Left lung (tissue), 4 donors: ENCODE measurements at regions not wholly inside any gene's neighbourhood (a gene's known extent, or its start where the extent isn't known, plus 50 kb on each side); places are given as distances from the start of the nearest gene placed in this dataset.

Experiments
- ATAC-seq: fragments of 200-7000 bp; cut with Tn5 transposase; one replicate; pipeline ENCODE4 v1.9.1; 2020; ENCODE audit warnings: moderate library complexity
- DNase-seq, 4 donors: peaks; one replicate each; pipeline ENCODE4 v3.0.0-alpha.2; 2013 to 2020
- H3K27ac ChIP-seq, 2 donors: fragments of 200-600 bp; sonication (generic) in 1 of 2; one replicate each; pipeline versions ENCODE4 v1.5.0 to v1.8.0; 2020 to 2021
- H3K27me3 ChIP-seq, 2 donors: fragments of 200-600 bp; sonication (generic) in 1 of 2; one replicate each; pipeline versions ENCODE4 v1.5.0 to v1.8.0; 2020 to 2021
- H3K36me3 ChIP-seq, 2 donors: fragments of 200-600 bp; sonication (generic) in 1 of 2; one replicate each; pipeline versions ENCODE4 v1.5.0 to v1.8.0; 2020 to 2021
- H3K4me1 ChIP-seq, 2 donors: fragments of 200-600 bp; one replicate each; pipeline ENCODE4 v1.8.0; 2021
- H3K4me3 ChIP-seq, 2 donors: fragments of 200-600 bp; sonication (generic) in 1 of 2; one replicate each; pipeline versions ENCODE4 v1.5.0 to v1.8.0; 2020 to 2021; ENCODE audit warnings: mild to moderate bottlenecking in 1 of 2
- H3K9me3 ChIP-seq, 2 donors: fragments of 200-600 bp; sonication (generic) in 1 of 2; one replicate each; pipeline versions ENCODE4 v1.5.0 to v1.8.0; 2020 to 2021
- intact Hi-C, 2 donors: fragments of 100-400 bp; cut with DNase I; formaldehyde crosslinking; loops; one replicate each; pipeline versions ENCODE4 v1.11.2 to v1.14.2; 2022
- TF ChIP-seq, protein P1 (sequence below), 2 donors: fragments of 200-600 bp; sonication (generic) in 1 of 2; IDR thresholded peaks; one replicate each; pipeline versions ENCODE4 v1.5.0 to v1.8.0; 2021; ENCODE audit warnings: antibody characterized with exemption in 2 of 2
- donor health status: DM: no; HTN: yes; CAD: no.
- donor health status: DM: no; HTN: no; CAD: no.

- DNase-seq (no peak), ATAC-seq (no peak)
- H3K4me1 ChIP-seq = no peaks in the 10 kb centered on the region
- intact Hi-C loops = no loop called here
- H3K36me3 ChIP-seq = no peaks in the 10 kb centered on the region
- H3K9me3 ChIP-seq = no peaks in the 10 kb centered on the region
- no peak overlapping the region for H3K4me3 ChIP-seq
- TF ChIP-seq, protein P1, sequence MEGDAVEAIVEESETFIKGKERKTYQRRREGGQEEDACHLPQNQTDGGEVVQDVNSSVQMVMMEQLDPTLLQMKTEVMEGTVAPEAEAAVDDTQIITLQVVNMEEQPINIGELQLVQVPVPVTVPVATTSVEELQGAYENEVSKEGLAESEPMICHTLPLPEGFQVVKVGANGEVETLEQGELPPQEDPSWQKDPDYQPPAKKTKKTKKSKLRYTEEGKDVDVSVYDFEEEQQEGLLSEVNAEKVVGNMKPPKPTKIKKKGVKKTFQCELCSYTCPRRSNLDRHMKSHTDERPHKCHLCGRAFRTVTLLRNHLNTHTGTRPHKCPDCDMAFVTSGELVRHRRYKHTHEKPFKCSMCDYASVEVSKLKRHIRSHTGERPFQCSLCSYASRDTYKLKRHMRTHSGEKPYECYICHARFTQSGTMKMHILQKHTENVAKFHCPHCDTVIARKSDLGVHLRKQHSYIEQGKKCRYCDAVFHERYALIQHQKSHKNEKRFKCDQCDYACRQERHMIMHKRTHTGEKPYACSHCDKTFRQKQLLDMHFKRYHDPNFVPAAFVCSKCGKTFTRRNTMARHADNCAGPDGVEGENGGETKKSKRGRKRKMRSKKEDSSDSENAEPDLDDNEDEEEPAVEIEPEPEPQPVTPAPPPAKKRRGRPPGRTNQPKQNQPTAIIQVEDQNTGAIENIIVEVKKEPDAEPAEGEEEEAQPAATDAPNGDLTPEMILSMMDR (IDR thresholded peaks at IDR 0.05) = no peak
- no peak overlapping the region for H3K27ac ChIP-seq
- no peaks in the 10 kb centered on the region for H3K27me3 ChIP-seq
Measured at GRCh38 chrX:124242131-124242530, 90.3 kb upstream of the TEX13D start.

DNA sequence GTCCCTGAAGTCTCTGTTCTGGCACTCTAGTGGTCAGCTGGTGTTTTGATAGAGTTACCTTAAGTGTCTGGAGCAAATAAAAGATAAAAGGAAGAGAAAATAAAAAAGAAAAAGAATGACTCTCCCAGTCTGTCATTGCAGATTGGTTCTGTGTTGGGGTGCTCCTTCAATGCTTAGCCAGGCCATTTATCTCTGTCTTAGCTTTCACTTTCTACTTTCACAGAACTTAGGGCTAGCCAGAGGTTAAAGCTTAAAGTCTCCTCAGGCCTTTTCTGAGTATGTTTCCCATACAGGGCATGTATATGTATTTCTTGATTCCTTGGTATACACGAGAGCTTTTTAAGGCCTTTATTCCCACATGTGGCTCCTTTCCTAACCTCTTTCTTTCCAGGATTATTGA, 83.1 kb upstream of the TEX13D start:
- Histone ChIP-seq H3K4me1 (no peaks in the 10 kb centered on the region), H3K9me3 (no peaks in the 10 kb centered on the region), H3K4me3 (no peak overlapping the region), H3K27ac (no peak overlapping the region), H3K36me3 (no peaks in the 10 kb centered on the region), H3K27me3 (no peaks in the 10 kb centered on the region)
- TF ChIP-seq, protein P1 (IDR thresholded peaks at IDR 0.05) = no peak
- intact Hi-C loops = no loop called here
- ATAC-seq = no peak
- no peak for DNase-seq

DNA sequence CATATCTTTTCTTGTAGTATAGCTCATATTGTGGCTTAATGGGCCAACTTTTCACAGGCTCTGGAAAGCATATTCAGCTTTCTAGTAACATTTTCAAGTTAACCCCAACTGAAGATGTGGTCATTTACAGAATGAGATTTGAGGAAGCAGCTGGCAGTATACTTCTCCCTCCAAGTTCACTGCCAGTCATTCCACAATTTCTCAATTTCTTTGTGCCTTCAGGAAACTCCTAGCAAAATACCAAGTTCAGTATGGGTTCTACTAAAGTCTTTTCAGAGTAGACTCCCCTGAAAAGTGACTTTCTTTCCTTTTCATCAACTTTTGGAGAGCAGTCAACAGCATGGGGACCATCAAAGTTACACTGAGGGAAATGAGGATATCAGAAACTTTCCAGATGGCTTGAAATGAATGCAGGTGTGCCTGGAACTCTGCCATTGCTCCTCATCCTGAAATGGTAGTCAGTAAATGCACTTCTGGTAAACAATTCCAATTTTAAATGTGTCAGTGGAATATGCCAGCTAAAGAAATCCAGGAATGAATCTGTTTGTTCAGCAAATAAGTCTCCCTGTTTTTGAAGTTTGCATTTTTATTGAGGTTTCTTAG, 81.5 kb upstream of the TEX13D start:
- no peak overlapping the region for H3K4me3 ChIP-seq
- ATAC-seq (no peak), DNase-seq (no peak)
- intact Hi-C loops = no loop called here
- no peaks in the 10 kb centered on the region for H3K36me3 ChIP-seq
- no peak overlapping the region for H3K27ac ChIP-seq
- no peaks in the 10 kb centered on the region for H3K9me3 ChIP-seq
- no peaks in the 10 kb centered on the region for H3K4me1 ChIP-seq
- H3K27me3 ChIP-seq = no peaks in the 10 kb centered on the region
- TF ChIP-seq, protein P1 (IDR thresholded peaks at IDR 0.05) = no peak

GRCh38 chrX:124254611-124255010, 77.8 kb upstream of the TEX13D start:
- Histone ChIP-seq H3K9me3 (no peaks in the 10 kb centered on the region), H3K4me1 (peaks cover 0 to 4% of the 10 kb centered on the region in 2 donors), H3K27ac (no peak overlapping the region), H3K27me3 (no peaks in the 10 kb centered on the region), H3K36me3 (no peaks in the 10 kb centered on the region), H3K4me3 (no peak overlapping the region)
- no peak for DNase-seq
- intact Hi-C loops = no loop called here
- TF ChIP-seq, protein P1 (IDR thresholded peaks at IDR 0.05) = no peak
- ATAC-seq = no peak

- no peaks in the 10 kb centered on the region for H3K9me3 ChIP-seq
- no peaks in the 10 kb centered on the region for H3K27me3 ChIP-seq
- no peak overlapping the region for H3K4me3 ChIP-seq
- ATAC-seq (peak; percentile 75), DNase-seq (peak in 2 of 4 donors; percentile 90 to 93)
- peak overlapping the region in 1 of 2 donors; percentile 10 for H3K27ac ChIP-seq
- no peaks in the 10 kb centered on the region for H3K36me3 ChIP-seq
- intact Hi-C loops = no loop called here
- H3K4me1 ChIP-seq = peaks cover 0 to 4% of the 10 kb centered on the region in 2 donors
- TF ChIP-seq, protein P1 (IDR thresholded peaks at IDR 0.05) = no peak
Measured at GRCh38 chrX:124256216-124256615, 76.2 kb upstream of the TEX13D start.
